DMS53 treated with DMSO at 0.1 percent for 48 hours (cell line): ENCODE measurements at regions not wholly inside any gene's neighbourhood (a gene's known extent, or its start where the extent isn't known, plus 50 kb on each side); places are given as distances from the start of the nearest gene placed in this dataset.

Experiments used
- DNase-seq: peaks from one replicate; lab custom pipeline; 2025; ENCODE audit not compliant: unreplicated experiment; lab: John Stamatoyannopoulos, UW

GRCh38 chr6:138004430-138005287 is 102.6 kb downstream of the PERP start:
- peak; percentile 19 for DNase-seq

- no peak for DNase-seq
Observed at GRCh38 chr6:138005846-138006245, 101.4 kb downstream of the PERP start.

GRCh38 chr6:138007014-138007472 is 100.2 kb downstream of the PERP start:
- DNase-seq = no peak

GRCh38 chr6:138008791-138009190 is 98.4 kb downstream of the PERP start:
- no peak for DNase-seq

- no peak for DNase-seq
Observed at GRCh38 chr6:138011413-138011812, 95.8 kb downstream of the PERP start.

- DNase-seq = peak; percentile 36
Observed at GRCh38 chr6:138012682-138013081, 94.5 kb downstream of the PERP start.

- DNase-seq = no peak
Observed at GRCh38 chr6:138013959-138014358, 93.3 kb downstream of the PERP start.

- no peak for DNase-seq
Observed at GRCh38 chr6:138017166-138017757, 90.0 kb downstream of the PERP start.

- DNase-seq = no peak
Observed at GRCh38 chr6:138018297-138018696, 88.9 kb downstream of the PERP start.

GRCh38 chr6:138025528-138025978 is 81.7 kb downstream of the PERP start:
- no peak for DNase-seq

- no peak for DNase-seq
Observed at GRCh38 chr6:138026342-138026741, 80.9 kb downstream of the PERP start.

GRCh38 chr6:138028893-138029292 is 78.3 kb downstream of the PERP start:
- no peak for DNase-seq

GRCh38 chr6:138030872-138031271 is 76.3 kb downstream of the PERP start:
- DNase-seq = no peak

GRCh38 chr6:138031417-138031816 is 75.8 kb downstream of the PERP start:
- no peak for DNase-seq

- DNase-seq = no peak
Observed at GRCh38 chr6:138031850-138032249, 75.4 kb downstream of the PERP start.

- no peak for DNase-seq
Observed at GRCh38 chr6:138032571-138032970, 74.6 kb downstream of the PERP start.

- no peak for DNase-seq
Observed at GRCh38 chr6:138034229-138034628, 73.0 kb downstream of the PERP start.

GRCh38 chr6:138035070-138035469 is 72.1 kb downstream of the PERP start:
- DNase-seq = no peak

- no peak for DNase-seq
Observed at GRCh38 chr6:138036111-138036510, 71.1 kb downstream of the PERP start.

GRCh38 chr6:138037009-138037504 is 70.2 kb downstream of the PERP start:
- DNase-seq = no peak

GRCh38 chr6:138038142-138038870 is 68.9 kb downstream of the PERP start:
- no peak for DNase-seq
